Cardiac muscle cell (in vitro differentiated cells and primary cell): ENCODE measurements at regions not wholly inside any gene's neighbourhood (a gene's known extent, or its start where the extent isn't known, plus 50 kb on each side); places are given as distances from the start of the nearest gene placed in this dataset.
A peak's percentile ranks its signal among the peaks of the same experiment; 100 is the strongest.
"Not testable (repeated sequence)": the region's sequence is repeated elsewhere in the genome, so short reads cannot be mapped to it uniquely, and the experiment has no call there.

Experiments
- DNase-seq, 2 donors: peaks; one replicate each; pipeline versions ENCODE4 v3.0.0 to v3.0.0-alpha.2; 2010 to 2017; ENCODE audit warnings: low read depth in 1 of 2, low spot score in 1 of 2
- H3K27ac ChIP-seq: fragments of 200-600 bp; sonication (generic); 2 replicates; pipeline ENCODE4 v1.5.1; 2016
- H3K27me3 ChIP-seq: fragments of 200-600 bp; sonication (generic); 2 replicates; pipeline ENCODE4 v1.6.0; 2016; ENCODE audit warnings: control low read depth
- H3K36me3 ChIP-seq: fragments of 200-600 bp; sonication (generic); 2 replicates; pipeline ENCODE4 v1.5.1; 2016; ENCODE audit warnings: control low read depth
- H3K4me1 ChIP-seq: fragments of 200-600 bp; sonication (generic); 2 replicates; pipeline ENCODE4 v1.8.1; 2017; ENCODE audit warnings: low read depth, mild to moderate bottlenecking, mixed run types
- H3K4me3 ChIP-seq: fragments of 200-600 bp; sonication (generic); 2 replicates; pipeline ENCODE4 v1.5.1; 2016; ENCODE audit warnings: mild to moderate bottlenecking
- H3K9me3 ChIP-seq: fragments of 200-600 bp; sonication (generic); 2 replicates; pipeline ENCODE4 v1.5.1; 2017; ENCODE audit warnings: low read depth, mild to moderate bottlenecking, control low read depth
- CTCF ChIP-seq: IDR thresholded peaks from 2 replicates; pipeline ENCODE4 v1.5.1; 2012; ENCODE audit warnings: low read depth, mild to moderate bottlenecking, low read length

DNA sequence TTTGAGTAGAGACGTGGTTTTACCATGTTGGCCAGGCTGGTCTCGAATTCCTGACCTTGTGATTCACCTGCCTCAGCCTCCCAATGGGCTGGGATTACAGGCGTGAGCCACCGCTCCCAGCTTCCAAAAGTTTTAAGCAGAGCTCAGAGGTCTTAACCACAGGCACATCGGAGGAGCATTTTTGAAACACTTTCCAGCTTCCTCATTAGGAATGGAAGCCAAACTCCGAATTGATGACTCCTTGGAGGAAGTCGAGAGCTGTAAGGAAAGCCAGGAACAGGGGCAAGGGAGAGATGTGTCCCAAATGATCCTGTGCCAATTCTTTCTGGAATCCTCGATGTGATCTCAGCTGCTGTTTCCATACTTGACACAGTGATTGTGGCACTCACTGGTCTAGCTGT is 56.2 kb upstream of the CCZ1B start:
- not testable (repeated sequence) for H3K36me3 ChIP-seq, H3K4me1 ChIP-seq, H3K4me3 ChIP-seq, H3K9me3 ChIP-seq, H3K27ac ChIP-seq
- peak in 1 of 2 donors; percentile 1 for DNase-seq
- peaks cover 51% of the 10 kb centered on the region for H3K27me3 ChIP-seq

- not testable (repeated sequence) for H3K4me1 ChIP-seq, DNase-seq, H3K4me3 ChIP-seq, H3K27ac ChIP-seq, H3K9me3 ChIP-seq, H3K36me3 ChIP-seq
- peaks cover 51% of the 10 kb centered on the region for H3K27me3 ChIP-seq
Observed at GRCh38 chr7:6883756-6884155, 57.7 kb upstream of the CCZ1B start.

- no peak for TF ChIP-seq CTCF
- no peaks in the 10 kb centered on the region for H3K4me1 ChIP-seq
- no peaks in the 10 kb centered on the region for H3K9me3 ChIP-seq
- no peak overlapping the region for H3K4me3 ChIP-seq
- H3K27me3 ChIP-seq: peaks cover 58% of the 10 kb centered on the region
- no peak overlapping the region for H3K27ac ChIP-seq
- no peak for DNase-seq
- no peaks in the 10 kb centered on the region for H3K36me3 ChIP-seq
Observed at GRCh38 chr7:6886198-6886597, 60.1 kb upstream of the CCZ1B start.

DNA sequence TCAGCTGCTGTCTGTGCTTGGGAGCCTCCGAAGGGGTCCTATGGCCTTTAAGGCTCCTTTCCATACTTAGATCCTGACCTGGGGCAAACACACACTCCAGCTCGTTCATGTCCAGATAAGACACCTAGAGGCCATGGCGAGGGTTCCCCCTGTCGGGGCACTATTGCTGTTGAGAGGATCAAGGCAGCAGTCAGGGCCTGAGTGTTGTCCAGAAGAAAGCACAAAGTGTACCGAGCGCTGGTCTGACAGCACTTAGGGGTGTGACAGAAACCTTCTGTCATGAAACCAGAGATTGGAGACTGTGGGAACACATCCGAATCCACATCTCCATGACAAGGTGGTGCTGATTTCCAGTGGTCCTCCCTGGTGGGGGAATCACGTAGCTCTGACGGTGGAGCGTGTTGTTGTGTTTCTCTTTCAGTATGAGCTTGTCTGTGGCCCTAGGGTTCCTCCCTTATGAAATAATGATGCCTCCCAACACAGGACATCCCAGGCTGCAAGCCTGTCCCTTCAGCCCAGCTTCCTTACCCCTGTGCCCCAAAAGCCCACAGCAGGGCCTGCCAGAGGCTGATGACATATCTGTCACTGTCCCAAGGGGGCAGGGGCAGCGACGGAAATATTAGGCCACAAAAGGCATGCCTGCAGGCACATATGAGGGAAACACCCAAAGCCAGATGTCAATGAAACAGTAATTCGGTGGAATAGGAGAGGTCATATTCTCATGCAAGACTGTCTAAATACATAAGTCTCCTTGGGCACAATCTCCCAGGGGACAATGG is 62.4 kb upstream of the CCZ1B start:
- not testable (repeated sequence) for H3K4me1 ChIP-seq
- H3K27me3 ChIP-seq: peaks cover 57% of the 10 kb centered on the region

DNA sequence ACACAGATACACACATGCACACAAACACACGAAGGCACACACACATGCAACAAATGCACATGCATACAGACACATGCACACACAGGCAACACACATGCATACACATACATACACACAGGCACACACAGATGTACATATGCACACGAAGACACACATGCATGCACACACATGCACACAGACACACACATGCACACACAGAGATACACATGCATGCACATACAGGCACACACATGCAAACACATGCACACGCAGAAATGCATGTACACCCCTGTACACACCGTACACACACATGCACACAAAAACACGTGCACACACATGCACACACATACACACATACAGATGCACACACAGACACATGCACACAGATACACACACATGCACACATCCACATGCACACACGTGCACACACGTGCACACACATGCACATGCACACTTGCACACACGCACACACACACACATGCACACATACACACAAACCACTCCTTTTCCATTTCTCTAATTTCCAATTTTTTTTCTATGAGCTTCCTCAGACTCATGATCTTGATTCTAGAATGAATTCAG is 63.3 kb upstream of the CCZ1B start:
- no peak overlapping the region for H3K4me3 ChIP-seq
- peaks cover 57% of the 10 kb centered on the region for H3K27me3 ChIP-seq
- H3K9me3 ChIP-seq: no peaks in the 10 kb centered on the region
- no peaks in the 10 kb centered on the region for H3K4me1 ChIP-seq
- no peaks in the 10 kb centered on the region for H3K36me3 ChIP-seq
- no peak for TF ChIP-seq CTCF
- no peak overlapping the region for H3K27ac ChIP-seq
- no peak for DNase-seq

More for the DNA sequence above, 62.4 kb upstream of the CCZ1B start:
- H3K27ac ChIP-seq, H3K36me3 ChIP-seq, H3K9me3 ChIP-seq, H3K4me3 ChIP-seq: not testable (repeated sequence)
- DNase-seq: peak in 1 of 2 donors; percentile 91

GRCh38 chr7:6902097-6902518 is 76.0 kb upstream of the CCZ1B start:
- H3K4me3 ChIP-seq, DNase-seq, H3K36me3 ChIP-seq, H3K4me1 ChIP-seq, H3K27ac ChIP-seq, H3K9me3 ChIP-seq: not testable (repeated sequence)
- H3K27me3 ChIP-seq: peaks cover 48% of the 10 kb centered on the region

- not testable (repeated sequence) for DNase-seq, H3K9me3 ChIP-seq, H3K4me3 ChIP-seq, H3K36me3 ChIP-seq, H3K4me1 ChIP-seq, H3K27ac ChIP-seq
- H3K27me3 ChIP-seq: peaks cover 45% of the 10 kb centered on the region
Observed at GRCh38 chr7:6903289-6903688, 77.2 kb upstream of the CCZ1B start.

GRCh38 chr7:6903792-6904191 is 77.7 kb upstream of the CCZ1B start:
- not testable (repeated sequence) for H3K4me1 ChIP-seq, H3K27ac ChIP-seq, H3K4me3 ChIP-seq, DNase-seq, H3K36me3 ChIP-seq, H3K9me3 ChIP-seq
- peaks cover 45% of the 10 kb centered on the region for H3K27me3 ChIP-seq
